ENCODE measurements at regions not wholly inside any gene's neighbourhood (a gene's known extent, or its start where the extent isn't known, plus 50 kb on each side); places are given as distances from the start of the nearest gene placed in this dataset.

DNA sequence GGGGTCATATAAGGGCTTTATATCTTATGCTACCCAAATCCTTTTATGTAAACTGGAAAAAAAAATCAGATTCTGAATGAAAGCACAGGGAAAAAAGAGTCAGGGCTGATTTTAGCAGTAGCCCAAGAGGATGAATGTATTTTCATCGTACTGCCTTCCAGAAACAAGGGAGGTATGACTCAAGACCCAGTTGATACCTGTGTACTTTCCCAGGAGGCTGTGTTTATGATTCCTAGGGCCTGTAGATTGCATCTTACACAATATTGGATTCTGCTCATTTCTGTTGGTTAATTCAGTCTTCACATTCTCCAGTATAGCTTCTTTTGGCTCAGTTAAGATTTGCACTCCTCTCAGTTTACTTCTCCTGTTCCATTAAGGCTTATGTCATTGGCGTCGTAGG is 127.9 kb upstream of the LIMCH1 start:
- no peak overlapping the region for H3K4me3 ChIP-seq
- TF ChIP-seq, protein P1, sequence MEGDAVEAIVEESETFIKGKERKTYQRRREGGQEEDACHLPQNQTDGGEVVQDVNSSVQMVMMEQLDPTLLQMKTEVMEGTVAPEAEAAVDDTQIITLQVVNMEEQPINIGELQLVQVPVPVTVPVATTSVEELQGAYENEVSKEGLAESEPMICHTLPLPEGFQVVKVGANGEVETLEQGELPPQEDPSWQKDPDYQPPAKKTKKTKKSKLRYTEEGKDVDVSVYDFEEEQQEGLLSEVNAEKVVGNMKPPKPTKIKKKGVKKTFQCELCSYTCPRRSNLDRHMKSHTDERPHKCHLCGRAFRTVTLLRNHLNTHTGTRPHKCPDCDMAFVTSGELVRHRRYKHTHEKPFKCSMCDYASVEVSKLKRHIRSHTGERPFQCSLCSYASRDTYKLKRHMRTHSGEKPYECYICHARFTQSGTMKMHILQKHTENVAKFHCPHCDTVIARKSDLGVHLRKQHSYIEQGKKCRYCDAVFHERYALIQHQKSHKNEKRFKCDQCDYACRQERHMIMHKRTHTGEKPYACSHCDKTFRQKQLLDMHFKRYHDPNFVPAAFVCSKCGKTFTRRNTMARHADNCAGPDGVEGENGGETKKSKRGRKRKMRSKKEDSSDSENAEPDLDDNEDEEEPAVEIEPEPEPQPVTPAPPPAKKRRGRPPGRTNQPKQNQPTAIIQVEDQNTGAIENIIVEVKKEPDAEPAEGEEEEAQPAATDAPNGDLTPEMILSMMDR (IDR thresholded peaks at IDR 0.05), result no peak
- no peaks in the 10 kb centered on the region for H3K36me3 ChIP-seq (ENCODE audit: low read depth)
- intact Hi-C loops (cut with DNase I, micrococcal nuclease), result no loop called here
- no peaks in the 10 kb centered on the region for H3K4me1 ChIP-seq (ENCODE audit: low read depth)
- no peaks in the 10 kb centered on the region for H3K9me3 ChIP-seq
- ATAC-seq (no peak), DNase-seq (no peak)

DNA sequence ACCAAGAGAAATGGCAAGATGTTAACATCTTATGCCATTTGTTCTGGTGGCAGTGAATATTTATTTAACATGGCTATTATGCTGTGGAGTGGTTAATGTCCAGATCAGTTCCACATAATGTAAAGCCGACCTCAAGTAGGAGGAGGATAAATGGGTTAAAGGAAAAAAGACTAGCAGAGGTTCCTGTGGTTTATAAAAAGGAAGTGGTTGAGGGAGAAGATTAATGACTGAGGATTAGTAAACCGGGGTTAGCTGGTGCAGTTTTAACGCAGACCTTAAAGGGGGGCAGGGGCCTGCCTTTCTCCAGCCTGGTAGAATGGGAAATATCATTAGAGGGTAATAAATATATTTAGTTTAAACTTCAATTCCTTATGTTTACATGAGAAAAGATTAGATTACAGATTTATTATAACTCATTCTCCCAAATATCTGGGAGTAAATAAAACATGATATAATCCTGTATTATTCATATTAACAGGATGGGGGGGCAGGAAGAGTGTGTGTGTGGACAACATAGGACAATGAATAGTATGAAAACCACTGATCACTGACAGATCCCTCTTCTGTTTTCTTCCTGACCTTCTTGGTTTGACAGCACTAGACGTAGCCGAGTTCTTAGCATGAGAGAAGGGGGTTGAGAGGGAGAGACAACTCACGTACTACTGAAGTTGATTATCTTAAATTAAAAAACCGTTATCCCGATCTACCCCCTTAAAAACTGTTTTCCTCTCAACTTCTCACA is 124.1 kb upstream of the LIMCH1 start:
- no peak overlapping the region for H3K4me3 ChIP-seq
- no peaks in the 10 kb centered on the region for H3K36me3 ChIP-seq (ENCODE audit: low read depth)
- intact Hi-C loops (cut with DNase I, micrococcal nuclease), result no loop called here
- H3K9me3 ChIP-seq, result no peaks in the 10 kb centered on the region
- TF ChIP-seq, protein P1 (IDR thresholded peaks at IDR 0.05), result no peak
- no peaks in the 10 kb centered on the region for H3K4me1 ChIP-seq (ENCODE audit: low read depth)
- ATAC-seq (no peak), DNase-seq (no peak)

DNA sequence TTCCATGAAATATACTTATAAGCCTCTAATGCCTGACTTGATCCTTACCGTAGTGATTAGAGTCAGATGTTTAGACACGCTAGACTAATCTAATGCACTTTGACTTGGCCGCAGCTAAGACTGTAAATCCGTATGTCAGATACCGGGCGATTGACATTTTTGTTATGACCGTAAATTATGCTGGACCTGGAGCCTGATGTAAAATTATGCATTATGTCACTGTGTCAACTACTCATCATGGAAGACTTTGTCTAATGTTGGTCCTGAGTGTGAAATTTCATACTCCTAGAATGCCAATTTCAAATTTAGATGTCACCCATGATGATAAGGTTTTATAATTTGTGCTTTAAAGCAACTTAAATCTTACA is 123.6 kb upstream of the LIMCH1 start:
- intact Hi-C loops (cut with DNase I, micrococcal nuclease), result no loop called here

DNA sequence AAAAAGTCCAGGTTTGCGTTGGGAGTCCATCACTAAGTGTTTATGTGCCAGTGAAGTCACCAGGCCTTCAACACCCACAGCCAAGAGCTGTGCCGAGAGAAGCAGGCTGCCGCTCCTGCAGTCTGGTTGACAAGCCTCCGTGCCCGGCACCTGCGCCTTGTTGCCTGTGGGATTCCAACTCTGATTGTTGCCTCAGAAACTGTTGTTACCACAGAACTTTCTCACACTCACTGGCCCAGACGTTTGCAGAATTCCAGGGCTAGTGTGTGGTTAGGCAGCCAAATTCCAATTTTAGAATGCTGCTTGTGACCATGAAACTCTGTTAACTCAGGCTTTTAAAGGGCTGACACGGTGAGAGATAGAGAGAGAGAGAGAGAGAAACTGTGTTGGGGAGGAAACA is 119.5 kb upstream of the LIMCH1 start:
- TF ChIP-seq, protein P1 (IDR thresholded peaks at IDR 0.05), result no peak

More for the DNA sequence above, 123.6 kb upstream of the LIMCH1 start:
- ATAC-seq, result no peak
- Histone ChIP-seq H3K4me3 (no peak overlapping the region), H3K9me3 (no peaks in the 10 kb centered on the region), H3K36me3 (ENCODE audit: low read depth) (no peaks in the 10 kb centered on the region), H3K4me1 (ENCODE audit: low read depth) (no peaks in the 10 kb centered on the region)
- no peak for DNase-seq
- TF ChIP-seq, protein P1 (IDR thresholded peaks at IDR 0.05), result no peak

DNA sequence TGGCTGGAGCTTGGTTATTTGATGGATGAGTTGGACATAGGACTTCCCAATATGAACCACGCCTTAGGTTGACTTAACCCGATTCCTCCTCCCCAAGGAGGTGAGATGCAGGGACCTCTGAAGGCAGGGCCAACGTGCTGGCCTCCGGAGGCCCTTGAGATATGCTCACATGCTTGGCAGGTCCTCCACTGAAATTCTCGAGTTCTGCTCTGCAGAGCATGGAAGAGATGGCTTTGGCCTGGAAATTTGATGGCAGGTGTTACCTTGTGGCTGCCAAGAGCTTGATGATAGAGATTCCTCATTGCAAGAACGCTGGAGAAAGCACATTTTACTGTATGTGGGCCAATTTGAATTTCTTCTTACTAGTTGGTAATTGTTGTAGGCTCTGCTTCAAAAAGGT is 117.4 kb upstream of the LIMCH1 start:
- no peak for ATAC-seq
- intact Hi-C loops (cut with DNase I, micrococcal nuclease), result no loop called here
- Histone ChIP-seq H3K4me1 (ENCODE audit: low read depth) (no peaks in the 10 kb centered on the region), H3K36me3 (ENCODE audit: low read depth) (no peaks in the 10 kb centered on the region), H3K9me3 (no peaks in the 10 kb centered on the region), H3K4me3 (no peak overlapping the region)
- TF ChIP-seq, protein P1 (IDR thresholded peaks at IDR 0.05), result no peak
- no peak for DNase-seq

More for the DNA sequence above, 119.5 kb upstream of the LIMCH1 start:
- peak; percentile 51 for ATAC-seq
- H3K4me1 ChIP-seq (ENCODE audit: low read depth), result no peaks in the 10 kb centered on the region
- intact Hi-C loops (cut with DNase I, micrococcal nuclease), result no loop called here
- H3K4me3 ChIP-seq, result no peak overlapping the region
- no peaks in the 10 kb centered on the region for H3K36me3 ChIP-seq (ENCODE audit: low read depth)
- no peaks in the 10 kb centered on the region for H3K9me3 ChIP-seq
- DNase-seq, result no peak

DNA sequence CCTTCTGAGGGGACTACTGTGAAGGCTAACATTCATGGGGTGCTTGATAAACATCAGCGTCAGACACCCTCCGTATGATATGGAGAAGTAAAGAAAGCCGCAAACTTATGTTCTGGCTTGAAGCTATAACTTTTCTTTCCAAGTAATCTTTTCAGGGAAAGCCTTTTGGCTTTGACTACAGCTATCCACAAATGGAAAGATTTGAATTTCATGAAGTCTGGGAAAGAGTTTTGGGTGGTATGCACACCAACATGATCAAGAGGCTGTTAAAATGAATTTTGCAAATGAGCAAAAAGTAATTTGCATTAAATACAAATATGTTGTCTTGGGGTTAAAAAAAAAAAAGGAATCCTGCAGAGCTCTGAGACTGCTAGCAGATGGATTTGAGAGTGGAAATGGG is 114.8 kb upstream of the LIMCH1 start:
- intact Hi-C loops (cut with DNase I, micrococcal nuclease), result no loop called here
- ATAC-seq, result no peak
- TF ChIP-seq, protein P1 (IDR thresholded peaks at IDR 0.05), result no peak

More for the DNA sequence above, 114.8 kb upstream of the LIMCH1 start:
- H3K4me3 ChIP-seq, result no peak overlapping the region
- DNase-seq, result no peak
- no peaks in the 10 kb centered on the region for H3K36me3 ChIP-seq (ENCODE audit: low read depth)
- H3K4me1 ChIP-seq (ENCODE audit: low read depth), result peaks cover 4% of the 10 kb centered on the region
- H3K9me3 ChIP-seq, result no peaks in the 10 kb centered on the region

Data from mucosa of descending colon (tissue), 3 donors.